ENCODE measurements at regions not wholly inside any gene's neighbourhood (a gene's known extent, or its start where the extent isn't known, plus 50 kb on each side); places are given as distances from the start of the nearest gene placed in this dataset.

GRCh38 chr5:99651298-99651697, 722.5 kb upstream of the CHD1 start:
- no peak overlapping the region for H3K4me3 Mint-ChIP-seq
- H3K27me3 Mint-ChIP-seq: no peaks in the 10 kb centered on the region
- no peaks in the 10 kb centered on the region for H3K9me3 Mint-ChIP-seq (ENCODE audit: low read depth)
- no peak overlapping the region for H3K27ac Mint-ChIP-seq
- H3K36me3 Mint-ChIP-seq: no peaks in the 10 kb centered on the region
- H3K4me1 Mint-ChIP-seq (ENCODE audit: low read depth): no peaks in the 10 kb centered on the region

GRCh38 chr5:99646011-99646647, 717.3 kb upstream of the CHD1 start:
- H3K4me3 Mint-ChIP-seq: no peak overlapping the region
- H3K27me3 Mint-ChIP-seq: no peaks in the 10 kb centered on the region
- H3K9me3 Mint-ChIP-seq (ENCODE audit: low read depth): no peaks in the 10 kb centered on the region
- no peak overlapping the region for H3K27ac Mint-ChIP-seq
- no peaks in the 10 kb centered on the region for H3K4me1 Mint-ChIP-seq (ENCODE audit: low read depth)
- H3K36me3 Mint-ChIP-seq: no peaks in the 10 kb centered on the region

GRCh38 chr5:99644822-99645221, 716.0 kb upstream of the CHD1 start:
- Mint-ChIP-seq H3K4me3 (no peak overlapping the region), H3K27ac (no peak overlapping the region), H3K4me1 (ENCODE audit: low read depth) (no peaks in the 10 kb centered on the region), H3K27me3 (no peaks in the 10 kb centered on the region), H3K36me3 (no peaks in the 10 kb centered on the region), H3K9me3 (ENCODE audit: low read depth) (no peaks in the 10 kb centered on the region)

GRCh38 chr5:99640646-99641045, 711.8 kb upstream of the CHD1 start:
- Mint-ChIP-seq H3K36me3 (no peaks in the 10 kb centered on the region), H3K4me3 (no peak overlapping the region), H3K27me3 (no peaks in the 10 kb centered on the region), H3K9me3 (ENCODE audit: low read depth) (no peaks in the 10 kb centered on the region), H3K27ac (no peak overlapping the region), H3K4me1 (ENCODE audit: low read depth) (no peaks in the 10 kb centered on the region)

GRCh38 chr5:99639905-99640304, 711.1 kb upstream of the CHD1 start:
- H3K4me1 Mint-ChIP-seq (ENCODE audit: low read depth): no peaks in the 10 kb centered on the region
- no peak overlapping the region for H3K27ac Mint-ChIP-seq
- peaks cover under 1% of the 10 kb centered on the region for H3K9me3 Mint-ChIP-seq (ENCODE audit: low read depth)
- H3K36me3 Mint-ChIP-seq: no peaks in the 10 kb centered on the region
- no peak overlapping the region for H3K4me3 Mint-ChIP-seq
- H3K27me3 Mint-ChIP-seq: no peaks in the 10 kb centered on the region

GRCh38 chr5:99636663-99637062, 707.9 kb upstream of the CHD1 start:
- Mint-ChIP-seq H3K36me3 (no peaks in the 10 kb centered on the region), H3K4me3 (no peak overlapping the region), H3K27ac (no peak overlapping the region), H3K9me3 (ENCODE audit: low read depth) (peaks cover 8% of the 10 kb centered on the region), H3K4me1 (ENCODE audit: low read depth) (no peaks in the 10 kb centered on the region), H3K27me3 (no peaks in the 10 kb centered on the region)

- no peaks in the 10 kb centered on the region for H3K36me3 Mint-ChIP-seq
- no peaks in the 10 kb centered on the region for H3K27me3 Mint-ChIP-seq
Observed at GRCh38 chr5:99621772-99622681, 693.2 kb upstream of the CHD1 start.

GRCh38 chr5:99617335-99617734, 688.5 kb upstream of the CHD1 start:
- no peak overlapping the region for H3K27ac Mint-ChIP-seq
- no peak overlapping the region for H3K4me3 Mint-ChIP-seq
- no peaks in the 10 kb centered on the region for H3K4me1 Mint-ChIP-seq (ENCODE audit: low read depth)
- H3K9me3 Mint-ChIP-seq (ENCODE audit: low read depth): no peaks in the 10 kb centered on the region
- no peaks in the 10 kb centered on the region for H3K36me3 Mint-ChIP-seq
- H3K27me3 Mint-ChIP-seq: no peaks in the 10 kb centered on the region

More at GRCh38 chr5:99621772-99622681, 693.2 kb upstream of the CHD1 start:
- peaks cover 3% of the 10 kb centered on the region for H3K9me3 Mint-ChIP-seq (ENCODE audit: low read depth)
- H3K27ac Mint-ChIP-seq: no peak overlapping the region
- H3K4me3 Mint-ChIP-seq: no peak overlapping the region
- H3K4me1 Mint-ChIP-seq (ENCODE audit: low read depth): no peaks in the 10 kb centered on the region

- H3K27me3 Mint-ChIP-seq: no peaks in the 10 kb centered on the region
- no peaks in the 10 kb centered on the region for H3K9me3 Mint-ChIP-seq (ENCODE audit: low read depth)
- no peaks in the 10 kb centered on the region for H3K36me3 Mint-ChIP-seq
- no peak overlapping the region for H3K4me3 Mint-ChIP-seq
- H3K27ac Mint-ChIP-seq: no peak overlapping the region
- no peaks in the 10 kb centered on the region for H3K4me1 Mint-ChIP-seq (ENCODE audit: low read depth)
Observed at GRCh38 chr5:99614888-99615287, 686.1 kb upstream of the CHD1 start.

GRCh38 chr5:99607124-99607523, 678.3 kb upstream of the CHD1 start:
- H3K4me1 Mint-ChIP-seq (ENCODE audit: low read depth): no peaks in the 10 kb centered on the region
- no peaks in the 10 kb centered on the region for H3K9me3 Mint-ChIP-seq (ENCODE audit: low read depth)
- no peaks in the 10 kb centered on the region for H3K27me3 Mint-ChIP-seq
- H3K27ac Mint-ChIP-seq: no peak overlapping the region
- no peaks in the 10 kb centered on the region for H3K36me3 Mint-ChIP-seq
- H3K4me3 Mint-ChIP-seq: no peak overlapping the region

GRCh38 chr5:99605904-99606303, 677.1 kb upstream of the CHD1 start:
- Mint-ChIP-seq H3K27ac (no peak overlapping the region), H3K27me3 (no peaks in the 10 kb centered on the region), H3K36me3 (no peaks in the 10 kb centered on the region), H3K4me3 (no peak overlapping the region), H3K4me1 (ENCODE audit: low read depth) (no peaks in the 10 kb centered on the region), H3K9me3 (ENCODE audit: low read depth) (no peaks in the 10 kb centered on the region)

- Mint-ChIP-seq H3K36me3 (no peaks in the 10 kb centered on the region), H3K9me3 (ENCODE audit: low read depth) (no peaks in the 10 kb centered on the region)
Observed at GRCh38 chr5:99600952-99601351, 672.1 kb upstream of the CHD1 start.

GRCh38 chr5:99590806-99591205, 662.0 kb upstream of the CHD1 start:
- Mint-ChIP-seq H3K4me1 (ENCODE audit: low read depth) (no peaks in the 10 kb centered on the region), H3K4me3 (no peak overlapping the region), H3K27ac (no peak overlapping the region), H3K27me3 (no peaks in the 10 kb centered on the region), H3K9me3 (ENCODE audit: low read depth) (no peaks in the 10 kb centered on the region), H3K36me3 (no peaks in the 10 kb centered on the region)

More at GRCh38 chr5:99600952-99601351, 672.1 kb upstream of the CHD1 start:
- Mint-ChIP-seq H3K4me3 (no peak overlapping the region), H3K27me3 (no peaks in the 10 kb centered on the region), H3K4me1 (ENCODE audit: low read depth) (no peaks in the 10 kb centered on the region), H3K27ac (no peak overlapping the region)

- Mint-ChIP-seq H3K4me3 (no peak overlapping the region), H3K36me3 (no peaks in the 10 kb centered on the region), H3K27me3 (no peaks in the 10 kb centered on the region), H3K4me1 (ENCODE audit: low read depth) (no peaks in the 10 kb centered on the region), H3K9me3 (ENCODE audit: low read depth) (no peaks in the 10 kb centered on the region), H3K27ac (no peak overlapping the region)
Observed at GRCh38 chr5:99589424-99589823, 660.6 kb upstream of the CHD1 start.

- H3K27me3 Mint-ChIP-seq: no peaks in the 10 kb centered on the region
- no peak overlapping the region for H3K27ac Mint-ChIP-seq
- H3K9me3 Mint-ChIP-seq (ENCODE audit: low read depth): no peaks in the 10 kb centered on the region
- no peaks in the 10 kb centered on the region for H3K4me1 Mint-ChIP-seq (ENCODE audit: low read depth)
- no peak overlapping the region for H3K4me3 Mint-ChIP-seq
- no peaks in the 10 kb centered on the region for H3K36me3 Mint-ChIP-seq
Observed at GRCh38 chr5:99587983-99588382, 659.2 kb upstream of the CHD1 start.
